ENCODE measurements at regions not wholly inside any gene's neighbourhood (a gene's known extent, or its start where the extent isn't known, plus 50 kb on each side); places are given as distances from the start of the nearest gene placed in this dataset.

- Histone ChIP-seq H3K27ac (ENCODE audit: low read depth in 2 of 2, low read length in 1 of 2) (no peak overlapping the region; a peak in 1 of 4 replicates), H2AFZ (ENCODE audit: low read depth) (no peak overlapping the region), H3K9me2 (no peaks in the 10 kb centered on the region), H3K4me2 (no peak overlapping the region), H3K79me2 (ENCODE audit: insufficient read depth) (no peaks in the 10 kb centered on the region), H3K9me3 (no peaks in the 10 kb centered on the region), H3K4me1 (ENCODE audit: control insufficient read depth in 1 of 2, insufficient read depth in 2 of 2, low read depth in 1 of 2, low read length in 1 of 2) (peaks cover 0 to 15% of the 10 kb centered on the region in 2 experiments; a peak in 1 of 4 replicates), H3K4me3 (ENCODE audit: low read depth in 2 of 2, low read length in 1 of 2) (no peak overlapping the region), H3F3A (replicated peaks; ENCODE audit: insufficient read depth) (no peaks in the 10 kb centered on the region), H3K27me3 (ENCODE audit: insufficient read depth) (peaks cover 11% of the 10 kb centered on the region; the same call in 1 of the 2 replicates), H3K9ac (no peak overlapping the region), H3K36me3 (replicated peaks in 1 of 2; ENCODE audit: control insufficient read depth in 1 of 2, insufficient read depth in 2 of 2, low read length in 1 of 2) (no peaks in the 10 kb centered on the region), H4K20me1 (ENCODE audit: insufficient read depth) (no peaks in the 10 kb centered on the region)
- DNase-seq, result peak; percentile 65
- 46% methylated on average over 10 of the region's 10 CpGs for WGBS (ENCODE audit: low lambda C conversion rate)
- no peak for TF ChIP-seq TAF1 (IDR thresholded peaks at IDR 0.05; ENCODE audit: borderline replicate concordance, low read depth, low read length)
- TF ChIP-seq MXI1 (IDR thresholded peaks at IDR 0.05; ENCODE audit: low read depth, low read length), result peak; percentile 33; the same call in 1 of the 2 replicates
- TF ChIP-seq EP300 (IDR thresholded peaks at IDR 0.05; ENCODE audit: borderline replicate concordance in 1 of 2, low read depth in 1 of 2, low read length in 1 of 2), result peak in 1 of 2 experiments; percentile 20; a peak in 1 of 4 replicates
- CTCF ChIA-PET, result interaction anchor here (0.6 to 3.2 kb wide), 6 partner anchors 10 to 143 kb away, joined by 3 to 10 read pairs (median 5); partner anchors contain the start of gene STUM
- POLR2A ChIA-PET, result interaction anchor here (0.8 kb wide), 1 partner anchor 8 kb away, joined by 6 read pairs; no protein-coding TSS in a partner anchor
These were observed 65.4 kb upstream of the STUM start for GRCh38 chr1:226482975-226483700.

GRCh38 chr1:226485192-226485591, 63.4 kb upstream of the STUM start:
- POLR2A ChIA-PET, result no interaction called here
- Histone ChIP-seq H3K27me3 (ENCODE audit: insufficient read depth) (peaks cover 16% of the 10 kb centered on the region; the same call in 1 of the 2 replicates), H3K9ac (no peak overlapping the region), H3K4me3 (ENCODE audit: low read depth in 2 of 2, low read length in 1 of 2) (no peak overlapping the region), H3F3A (replicated peaks; ENCODE audit: insufficient read depth) (no peaks in the 10 kb centered on the region), H3K4me2 (no peak overlapping the region), H3K9me3 (no peaks in the 10 kb centered on the region), H3K36me3 (replicated peaks in 1 of 2; ENCODE audit: control insufficient read depth in 1 of 2, insufficient read depth in 2 of 2, low read length in 1 of 2) (no peaks in the 10 kb centered on the region), H4K20me1 (ENCODE audit: insufficient read depth) (no peaks in the 10 kb centered on the region), H3K79me2 (ENCODE audit: insufficient read depth) (no peaks in the 10 kb centered on the region), H3K27ac (ENCODE audit: low read depth in 2 of 2, low read length in 1 of 2) (no peak overlapping the region), H3K9me2 (no peaks in the 10 kb centered on the region), H2AFZ (ENCODE audit: low read depth) (no peak overlapping the region), H3K4me1 (ENCODE audit: control insufficient read depth in 1 of 2, insufficient read depth in 2 of 2, low read depth in 1 of 2, low read length in 1 of 2) (peaks cover 0 to 15% of the 10 kb centered on the region in 2 experiments; a peak in 1 of 4 replicates)
- no peak for DNase-seq
- CTCF ChIA-PET, result interaction anchor here (1.0 to 3.2 kb wide), 2 partner anchors 64 to 77 kb away, joined by 3 to 9 read pairs; partner anchors contain the start of gene STUM
- TF ChIP-seq GABPA (IDR thresholded peaks at IDR 0.05; ENCODE audit: low read depth), result no peak
- TF ChIP-seq IRF3 (IDR thresholded peaks at IDR 0.05; ENCODE audit: low read depth, low read length), result no peak
- TF ChIP-seq FOXM1 (IDR thresholded peaks at IDR 0.05; ENCODE audit: low read depth), result no peak
- TF ChIP-seq NRF1 (IDR thresholded peaks at IDR 0.05; ENCODE audit: low read depth, low read length), result no peak
- no peak for TF ChIP-seq EZH2phosphoT487 (IDR thresholded peaks at IDR 0.05; ENCODE audit: borderline replicate concordance, low read depth)
- no peak for TF ChIP-seq TEAD4 (IDR thresholded peaks at IDR 0.05; ENCODE audit: borderline replicate concordance, insufficient read depth)
- no peak for TF ChIP-seq RXRA (IDR thresholded peaks at IDR 0.05; ENCODE audit: borderline replicate concordance, low read depth)
- TF ChIP-seq PBX3 (IDR thresholded peaks at IDR 0.05), result no peak
- no peak for TF ChIP-seq ELF1 (IDR thresholded peaks at IDR 0.05)
- no peak for TF ChIP-seq RFX5 (IDR thresholded peaks at IDR 0.05; ENCODE audit: low read length)
- no peak for TF ChIP-seq ZBTB33 (IDR thresholded peaks at IDR 0.05; ENCODE audit: borderline replicate concordance, low read depth)
- WGBS (ENCODE audit: low lambda C conversion rate), result 50% methylated on average over 4 of the region's 5 CpGs
